SK-N-SH treated with all-trans-retinoic acid at 6 μM for 48 hours (cell line): ENCODE measurements at regions not wholly inside any gene's neighbourhood (a gene's known extent, or its start where the extent isn't known, plus 50 kb on each side); places are given as distances from the start of the nearest gene placed in this dataset.

Source experiments
- ATAC-seq: fragments of 200-7000 bp; cut with Tn5 transposase; 3 replicates; pipeline ENCODE4 v1.9.1; 2020; ENCODE audit warnings: mild to moderate bottlenecking, moderate library complexity
- ARNTL ChIP-seq: fragments of 450-650 bp; formaldehyde crosslinking; IDR thresholded peaks from 2 replicates; pipeline ENCODE4 v1.5.0; 2020; ENCODE audit warnings: low read depth, mild to moderate bottlenecking, moderate library complexity, borderline replicate concordance
- BACH2 ChIP-seq: fragments of 250-450 bp; sonication (Bioruptor Pico); IDR thresholded peaks from 2 replicates; pipeline ENCODE4 v1.9.0; 2021; ENCODE audit warnings: mild to moderate bottlenecking, borderline replicate concordance
- CREB5 ChIP-seq: fragments of 250-450 bp; sonication (Bioruptor Pico); IDR thresholded peaks from 2 replicates; pipeline ENCODE4 v1.5.1; 2020; ENCODE audit warnings: low read depth, mild to moderate bottlenecking, moderate library complexity
- CSDC2 ChIP-seq: fragments of 250-450 bp; sonication (Bioruptor Pico); IDR thresholded peaks from 2 replicates; pipeline ENCODE4 v1.5.0; 2020; ENCODE audit warnings: mild to moderate bottlenecking, moderate library complexity
- ESRRG ChIP-seq: fragments of 250-450 bp; sonication (Bioruptor Pico); IDR thresholded peaks from 2 replicates; pipeline ENCODE4 v1.6.1; 2021; ENCODE audit warnings: mild to moderate bottlenecking
- GLIS3 ChIP-seq: fragments of 250-450 bp; sonication (Bioruptor Pico); IDR thresholded peaks from 2 replicates; pipeline ENCODE4 v1.5.0; 2020; ENCODE audit warnings: mild to moderate bottlenecking, moderate library complexity
- ISL1 ChIP-seq: fragments of 250-450 bp; sonication (Bioruptor Pico); IDR thresholded peaks from 2 replicates; pipeline ENCODE4 v2.1.2; 2022; ENCODE audit warnings: mild to moderate bottlenecking, moderate library complexity
- OSR1 ChIP-seq: fragments of 250-450 bp; sonication (Bioruptor Pico); IDR thresholded peaks from 2 replicates; pipeline ENCODE4 v1.8.0; 2022; ENCODE audit warnings: moderate library complexity, mild to moderate bottlenecking, inconsistent platforms
- PPARA ChIP-seq: fragments of 250-450 bp; sonication (Bioruptor Pico); IDR thresholded peaks from 2 replicates; pipeline ENCODE4 v1.5.0; 2020; ENCODE audit warnings: mild to moderate bottlenecking, borderline replicate concordance
- RARB ChIP-seq: fragments of 250-450 bp; sonication (Bioruptor Pico); IDR thresholded peaks from 2 replicates; pipeline ENCODE4 v1.8.0; 2021; ENCODE audit warnings: mild to moderate bottlenecking, moderate library complexity
- TCF4 ChIP-seq: fragments of 250-450 bp; sonication (Bioruptor Pico); IDR thresholded peaks from 2 replicates; pipeline ENCODE4 v1.8.0; 2021; ENCODE audit warnings: mild to moderate bottlenecking, moderate library complexity, borderline replicate concordance
- TOX ChIP-seq: fragments of 250-450 bp; sonication (Bioruptor Pico); IDR thresholded peaks from 2 replicates; pipeline ENCODE4 v1.8.0; 2021; ENCODE audit warnings: mild to moderate bottlenecking, moderate library complexity, borderline replicate concordance
- ZC3H10 ChIP-seq: fragments of 250-450 bp; sonication (Bioruptor Pico); IDR thresholded peaks from 2 replicates; pipeline ENCODE4 v1.5.1; 2021; ENCODE audit warnings: mild to moderate bottlenecking, moderate library complexity
- ZFP3 ChIP-seq: fragments of 250-450 bp; sonication (Bioruptor Pico); IDR thresholded peaks from 2 replicates; pipeline ENCODE4 v1.5.0; 2020; ENCODE audit warnings: mild to moderate bottlenecking, moderate library complexity
- ZFP30 ChIP-seq: fragments of 450-650 bp; formaldehyde crosslinking; IDR thresholded peaks from 2 replicates; pipeline ENCODE4 v1.5.0; 2022; ENCODE audit warnings: mild to moderate bottlenecking, moderate library complexity
- ZNF565 ChIP-seq: fragments of 450-650 bp; formaldehyde crosslinking; conservative IDR thresholded peaks from 2 replicates; pipeline ENCODE4 v1.5.0; 2020; ENCODE audit warnings: low read depth, mild to moderate bottlenecking, moderate library complexity
- ZNF70 ChIP-seq: fragments of 450-650 bp; formaldehyde crosslinking; IDR thresholded peaks from 2 replicates; pipeline ENCODE4 v1.5.0; 2020; ENCODE audit warnings: mild to moderate bottlenecking, moderate library complexity
- ZNF8 ChIP-seq: fragments of 450-650 bp; formaldehyde crosslinking; IDR thresholded peaks from 2 replicates; pipeline ENCODE4 v1.5.0; 2020; ENCODE audit warnings: mild to moderate bottlenecking, moderate library complexity
- TF ChIP-seq, protein P1 (sequence below): fragments of 250-450 bp; sonication (Bioruptor Pico); IDR thresholded peaks from 2 replicates; pipeline ENCODE4 v1.5.1; 2021; ENCODE audit warnings: mild to moderate bottlenecking, moderate library complexity
- TF ChIP-seq, protein P2 (sequence below): fragments of 250-450 bp; sonication (Bioruptor Pico); IDR thresholded peaks from 2 replicates; pipeline ENCODE4 v1.8.0; 2020; ENCODE audit warnings: mild to moderate bottlenecking, moderate library complexity, borderline replicate concordance
- TF ChIP-seq, protein P3 (sequence below): fragments of 250-450 bp; sonication (Bioruptor Pico); IDR thresholded peaks from 2 replicates; pipeline ENCODE4 v1.5.0; 2020; ENCODE audit warnings: mild to moderate bottlenecking, moderate library complexity
- TF ChIP-seq, protein P4 (sequence below): fragments of 250-450 bp; sonication (Bioruptor Pico); IDR thresholded peaks from 2 replicates; pipeline ENCODE4 v1.8.0; 2021; ENCODE audit warnings: low read depth, mild to moderate bottlenecking, moderate library complexity, borderline replicate concordance

GRCh38 chr5:143734456-143734780 lies 77.5 kb upstream of the HMHB1 start:
- TF ChIP-seq ZNF70 (CRISPR knock-in tag) = no peak
- TF ChIP-seq ARNTL = no peak
- no peak for TF ChIP-seq ZFP3
- TF ChIP-seq GLIS3 = no peak
- TF ChIP-seq ISL1 (CRISPR knock-in tag) = no peak
- TF ChIP-seq CREB5 = no peak
- TF ChIP-seq CSDC2 = no peak
- no peak for TF ChIP-seq PPARA (CRISPR knock-in tag)
- no peak for TF ChIP-seq BACH2 (CRISPR knock-in tag)
- TF ChIP-seq ZNF565 (CRISPR knock-in tag) = no peak
- no peak for TF ChIP-seq TCF4 (CRISPR knock-in tag)
- TF ChIP-seq ZFP30 = no peak
- no peak for TF ChIP-seq RARB (CRISPR knock-in tag)
- TF ChIP-seq ESRRG = no peak
- TF ChIP-seq, protein P1, sequence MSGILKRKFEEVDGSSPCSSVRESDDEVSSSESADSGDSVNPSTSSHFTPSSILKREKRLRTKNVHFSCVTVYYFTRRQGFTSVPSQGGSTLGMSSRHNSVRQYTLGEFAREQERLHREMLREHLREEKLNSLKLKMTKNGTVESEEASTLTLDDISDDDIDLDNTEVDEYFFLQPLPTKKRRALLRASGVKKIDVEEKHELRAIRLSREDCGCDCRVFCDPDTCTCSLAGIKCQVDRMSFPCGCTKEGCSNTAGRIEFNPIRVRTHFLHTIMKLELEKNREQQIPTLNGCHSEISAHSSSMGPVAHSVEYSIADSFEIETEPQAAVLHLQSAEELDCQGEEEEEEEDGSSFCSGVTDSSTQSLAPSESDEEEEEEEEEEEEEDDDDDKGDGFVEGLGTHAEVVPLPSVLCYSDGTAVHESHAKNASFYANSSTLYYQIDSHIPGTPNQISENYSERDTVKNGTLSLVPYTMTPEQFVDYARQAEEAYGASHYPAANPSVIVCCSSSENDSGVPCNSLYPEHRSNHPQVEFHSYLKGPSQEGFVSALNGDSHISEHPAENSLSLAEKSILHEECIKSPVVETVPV = no peak
- TF ChIP-seq, protein P2, sequence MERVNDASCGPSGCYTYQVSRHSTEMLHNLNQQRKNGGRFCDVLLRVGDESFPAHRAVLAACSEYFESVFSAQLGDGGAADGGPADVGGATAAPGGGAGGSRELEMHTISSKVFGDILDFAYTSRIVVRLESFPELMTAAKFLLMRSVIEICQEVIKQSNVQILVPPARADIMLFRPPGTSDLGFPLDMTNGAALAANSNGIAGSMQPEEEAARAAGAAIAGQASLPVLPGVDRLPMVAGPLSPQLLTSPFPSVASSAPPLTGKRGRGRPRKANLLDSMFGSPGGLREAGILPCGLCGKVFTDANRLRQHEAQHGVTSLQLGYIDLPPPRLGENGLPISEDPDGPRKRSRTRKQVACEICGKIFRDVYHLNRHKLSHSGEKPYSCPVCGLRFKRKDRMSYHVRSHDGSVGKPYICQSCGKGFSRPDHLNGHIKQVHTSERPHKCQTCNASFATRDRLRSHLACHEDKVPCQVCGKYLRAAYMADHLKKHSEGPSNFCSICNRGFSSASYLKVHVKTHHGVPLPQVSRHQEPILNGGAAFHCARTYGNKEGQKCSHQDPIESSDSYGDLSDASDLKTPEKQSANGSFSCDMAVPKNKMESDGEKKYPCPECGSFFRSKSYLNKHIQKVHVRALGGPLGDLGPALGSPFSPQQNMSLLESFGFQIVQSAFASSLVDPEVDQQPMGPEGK = no peak
- TF ChIP-seq, protein P3, sequence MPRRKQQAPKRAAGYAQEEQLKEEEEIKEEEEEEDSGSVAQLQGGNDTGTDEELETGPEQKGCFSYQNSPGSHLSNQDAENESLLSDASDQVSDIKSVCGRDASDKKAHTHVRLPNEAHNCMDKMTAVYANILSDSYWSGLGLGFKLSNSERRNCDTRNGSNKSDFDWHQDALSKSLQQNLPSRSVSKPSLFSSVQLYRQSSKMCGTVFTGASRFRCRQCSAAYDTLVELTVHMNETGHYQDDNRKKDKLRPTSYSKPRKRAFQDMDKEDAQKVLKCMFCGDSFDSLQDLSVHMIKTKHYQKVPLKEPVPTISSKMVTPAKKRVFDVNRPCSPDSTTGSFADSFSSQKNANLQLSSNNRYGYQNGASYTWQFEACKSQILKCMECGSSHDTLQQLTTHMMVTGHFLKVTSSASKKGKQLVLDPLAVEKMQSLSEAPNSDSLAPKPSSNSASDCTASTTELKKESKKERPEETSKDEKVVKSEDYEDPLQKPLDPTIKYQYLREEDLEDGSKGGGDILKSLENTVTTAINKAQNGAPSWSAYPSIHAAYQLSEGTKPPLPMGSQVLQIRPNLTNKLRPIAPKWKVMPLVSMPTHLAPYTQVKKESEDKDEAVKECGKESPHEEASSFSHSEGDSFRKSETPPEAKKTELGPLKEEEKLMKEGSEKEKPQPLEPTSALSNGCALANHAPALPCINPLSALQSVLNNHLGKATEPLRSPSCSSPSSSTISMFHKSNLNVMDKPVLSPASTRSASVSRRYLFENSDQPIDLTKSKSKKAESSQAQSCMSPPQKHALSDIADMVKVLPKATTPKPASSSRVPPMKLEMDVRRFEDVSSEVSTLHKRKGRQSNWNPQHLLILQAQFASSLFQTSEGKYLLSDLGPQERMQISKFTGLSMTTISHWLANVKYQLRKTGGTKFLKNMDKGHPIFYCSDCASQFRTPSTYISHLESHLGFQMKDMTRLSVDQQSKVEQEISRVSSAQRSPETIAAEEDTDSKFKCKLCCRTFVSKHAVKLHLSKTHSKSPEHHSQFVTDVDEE = no peak
- TF ChIP-seq TOX = no peak
- TF ChIP-seq, protein P4, sequence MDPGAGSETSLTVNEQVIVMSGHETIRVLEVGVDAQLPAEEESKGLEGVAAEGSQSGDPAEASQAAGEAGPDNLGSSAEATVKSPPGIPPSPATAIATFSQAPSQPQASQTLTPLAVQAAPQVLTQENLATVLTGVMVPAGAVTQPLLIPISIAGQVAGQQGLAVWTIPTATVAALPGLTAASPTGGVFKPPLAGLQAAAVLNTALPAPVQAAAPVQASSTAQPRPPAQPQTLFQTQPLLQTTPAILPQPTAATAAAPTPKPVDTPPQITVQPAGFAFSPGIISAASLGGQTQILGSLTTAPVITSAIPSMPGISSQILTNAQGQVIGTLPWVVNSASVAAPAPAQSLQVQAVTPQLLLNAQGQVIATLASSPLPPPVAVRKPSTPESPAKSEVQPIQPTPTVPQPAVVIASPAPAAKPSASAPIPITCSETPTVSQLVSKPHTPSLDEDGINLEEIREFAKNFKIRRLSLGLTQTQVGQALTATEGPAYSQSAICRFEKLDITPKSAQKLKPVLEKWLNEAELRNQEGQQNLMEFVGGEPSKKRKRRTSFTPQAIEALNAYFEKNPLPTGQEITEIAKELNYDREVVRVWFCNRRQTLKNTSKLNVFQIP = no peak
- no peak for ATAC-seq

- no peak for ATAC-seq
- TF ChIP-seq TOX = no peak
- no peak for TF ChIP-seq ISL1 (CRISPR knock-in tag)
- no peak for TF ChIP-seq ZC3H10 (CRISPR knock-in tag)
- TF ChIP-seq CREB5 = no peak
- no peak for TF ChIP-seq ZNF8
- TF ChIP-seq, protein P2 = no peak
- TF ChIP-seq ZNF565 (CRISPR knock-in tag) = no peak
- no peak for TF ChIP-seq ARNTL
- TF ChIP-seq ZNF70 (CRISPR knock-in tag) = no peak
- TF ChIP-seq GLIS3 = no peak
- TF ChIP-seq, protein P4 = no peak
- no peak for TF ChIP-seq RARB (CRISPR knock-in tag)
- TF ChIP-seq ZFP3 = no peak
- TF ChIP-seq BACH2 (CRISPR knock-in tag) = no peak
- TF ChIP-seq TCF4 (CRISPR knock-in tag) = no peak
- TF ChIP-seq OSR1 (CRISPR knock-in tag) = no peak
Measured at GRCh38 chr5:143733665-143734455, 78.1 kb upstream of the HMHB1 start.
